RWPE1 (cell line): ENCODE measurements at regions not wholly inside any gene's neighbourhood (a gene's known extent, or its start where the extent isn't known, plus 50 kb on each side); places are given as distances from the start of the nearest gene placed in this dataset.

Experiments
- CTCF ChIA-PET: fragments of 350-600 bp; sonication (Branson Sonifier 250); formaldehyde crosslinking; extraction: SDS; loops from one replicate; lab custom pipeline; 2021; lab: Yijun Ruan, JAX
- POLR2A ChIA-PET: fragments of 400-600 bp; formaldehyde crosslinking; extraction: SDS; loops from one replicate; lab custom pipeline; 2020; ENCODE audit warnings: antibody characterized with exemption; ENCODE audit not compliant: low non-redundant PET; lab: Yijun Ruan, JAX
- DNase-seq: peaks from one replicate; pipeline ENCODE4 v3.0.0; 2012; ENCODE audit warnings: low spot score
- H3K27ac ChIP-seq: fragments of 450-650 bp; 2 replicates; pipeline ENCODE4 v1.5.1; 2017
- CTCF ChIP-seq: fragments of 450-650 bp; conservative IDR thresholded peaks from 2 replicates; pipeline ENCODE4 v1.5.1; 2017; ENCODE audit warnings: low read depth, mild to moderate bottlenecking

GRCh38 chr6:4323322-4323721, 187.9 kb upstream of the ECI2 start:
- ChIA-PET POLR2A (no interaction called here), CTCF (interaction anchor here (0.6 kb wide), 1 partner anchor 106 kb away, joined by 3 read pairs; no protein-coding TSS in a partner anchor)
- DNase-seq: no peak
- H3K27ac ChIP-seq: no peak overlapping the region
- no peak for TF ChIP-seq CTCF

- peak; percentile 26 for DNase-seq
Observed at GRCh38 chr6:4322846-4323309, 187.5 kb upstream of the ECI2 start.

GRCh38 chr6:4322134-4322845, 186.9 kb upstream of the ECI2 start:
- no peak for TF ChIP-seq CTCF
- H3K27ac ChIP-seq: peak overlapping the region; percentile 31; the same call in 1 of the 2 replicates
- POLR2A ChIA-PET: no interaction called here
- no peak for DNase-seq
- CTCF ChIA-PET: no interaction called here

More at GRCh38 chr6:4322846-4323309, 187.5 kb upstream of the ECI2 start:
- TF ChIP-seq CTCF: no peak
- H3K27ac ChIP-seq: peak overlapping the region; percentile 31; the same call in 1 of the 2 replicates
- CTCF ChIA-PET: no interaction called here
- POLR2A ChIA-PET: no interaction called here

- no peak overlapping the region for H3K27ac ChIP-seq
- no peak for TF ChIP-seq CTCF
- CTCF ChIA-PET: interaction anchor here (0.6 to 0.7 kb wide), 2 partner anchors 323 to 554 kb away, joined by 3 read pairs; no protein-coding TSS in a partner anchor
- POLR2A ChIA-PET: no interaction called here
- DNase-seq: peak; percentile 90
Observed at GRCh38 chr6:4320860-4321259, 185.5 kb upstream of the ECI2 start.

GRCh38 chr6:4319981-4320683, 184.8 kb upstream of the ECI2 start:
- peak; percentile 70 for DNase-seq
- ChIA-PET CTCF (interaction anchor here (0.6 kb wide), 2 partner anchors 291 to 323 kb away, joined by 3 read pairs; no protein-coding TSS in a partner anchor), POLR2A (no interaction called here)
- no peak for TF ChIP-seq CTCF
- H3K27ac ChIP-seq: peak overlapping the region; percentile 87

- ChIA-PET CTCF (interaction anchor here (1.1 kb wide), 1 partner anchor 37 kb away, joined by 3 read pairs; no protein-coding TSS in a partner anchor), POLR2A (no interaction called here)
- DNase-seq: no peak
- no peak for TF ChIP-seq CTCF
- H3K27ac ChIP-seq: no peak overlapping the region
Observed at GRCh38 chr6:4318321-4318720, 182.9 kb upstream of the ECI2 start.
